Coronary artery (tissue), 2 donors: ENCODE measurements at regions not wholly inside any gene's neighbourhood (a gene's known extent, or its start where the extent isn't known, plus 50 kb on each side); places are given as distances from the start of the nearest gene placed in this dataset.

Experiments used
- DNase-seq: peaks from one replicate; pipeline ENCODE4 v3.0.0-alpha.2; 2017; ENCODE audit warnings: low spot score
- H3K27ac ChIP-seq, 2 donors: fragments of 200-600 bp; sonication (generic); one replicate each; pipeline ENCODE4 v1.5.1; 2016 to 2019
- H3K4me3 ChIP-seq: fragments of 200-600 bp; sonication (generic); 2 replicates; pipeline ENCODE4 v1.5.1; 2016; ENCODE audit warnings: mild to moderate bottlenecking, moderate library complexity
- TF ChIP-seq, protein P1 (sequence below): fragments of 200-600 bp; sonication (generic); IDR thresholded peaks from one replicate; pipeline ENCODE4 v1.5.1; 2019; ENCODE audit warnings: antibody characterized with exemption

DNA sequence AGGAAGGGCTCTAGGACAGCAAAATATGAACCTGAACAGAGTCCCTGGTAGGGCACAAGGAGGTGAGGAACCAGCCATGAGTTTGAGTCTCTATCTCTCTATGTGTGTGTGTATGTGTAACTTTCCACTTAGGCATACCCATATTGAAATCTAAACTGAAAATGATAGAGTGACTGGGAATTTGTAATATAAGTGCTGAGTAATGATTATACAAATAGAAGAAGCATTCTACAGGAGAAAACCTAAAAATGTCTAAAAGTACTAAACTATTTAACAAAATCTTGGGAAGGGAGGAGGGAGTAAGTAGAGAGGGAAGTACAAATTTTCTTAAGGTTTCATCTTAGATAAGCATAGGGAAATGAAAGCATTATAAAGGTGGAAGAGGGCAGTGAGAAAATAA, 97.1 kb upstream of the ZC3H12C start:
- TF ChIP-seq, protein P1, sequence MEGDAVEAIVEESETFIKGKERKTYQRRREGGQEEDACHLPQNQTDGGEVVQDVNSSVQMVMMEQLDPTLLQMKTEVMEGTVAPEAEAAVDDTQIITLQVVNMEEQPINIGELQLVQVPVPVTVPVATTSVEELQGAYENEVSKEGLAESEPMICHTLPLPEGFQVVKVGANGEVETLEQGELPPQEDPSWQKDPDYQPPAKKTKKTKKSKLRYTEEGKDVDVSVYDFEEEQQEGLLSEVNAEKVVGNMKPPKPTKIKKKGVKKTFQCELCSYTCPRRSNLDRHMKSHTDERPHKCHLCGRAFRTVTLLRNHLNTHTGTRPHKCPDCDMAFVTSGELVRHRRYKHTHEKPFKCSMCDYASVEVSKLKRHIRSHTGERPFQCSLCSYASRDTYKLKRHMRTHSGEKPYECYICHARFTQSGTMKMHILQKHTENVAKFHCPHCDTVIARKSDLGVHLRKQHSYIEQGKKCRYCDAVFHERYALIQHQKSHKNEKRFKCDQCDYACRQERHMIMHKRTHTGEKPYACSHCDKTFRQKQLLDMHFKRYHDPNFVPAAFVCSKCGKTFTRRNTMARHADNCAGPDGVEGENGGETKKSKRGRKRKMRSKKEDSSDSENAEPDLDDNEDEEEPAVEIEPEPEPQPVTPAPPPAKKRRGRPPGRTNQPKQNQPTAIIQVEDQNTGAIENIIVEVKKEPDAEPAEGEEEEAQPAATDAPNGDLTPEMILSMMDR: no peak
- Histone ChIP-seq H3K4me3 (no peak overlapping the region), H3K27ac (no peak overlapping the region)
- no peak for DNase-seq

DNA sequence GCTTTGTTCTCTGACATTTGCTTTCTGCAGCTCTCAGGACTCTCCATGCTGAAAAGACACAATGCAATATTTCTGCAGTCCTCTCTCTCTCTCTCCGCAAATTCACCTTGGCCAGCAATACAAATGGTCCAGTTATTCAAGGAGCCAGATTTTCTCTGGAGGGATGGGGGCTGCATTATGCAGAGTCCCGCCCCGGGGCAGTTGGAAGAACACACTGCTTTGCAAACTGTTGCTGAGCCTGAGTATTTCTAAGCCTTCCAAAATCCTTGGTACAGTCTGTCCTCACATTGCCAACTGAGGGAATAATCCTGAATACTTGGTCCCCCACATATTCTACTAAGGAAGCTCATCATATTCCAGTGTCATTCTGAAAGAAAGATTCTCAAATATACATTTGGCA, 94.3 kb upstream of the ZC3H12C start:
- Histone ChIP-seq H3K27ac (no peak overlapping the region), H3K4me3 (no peak overlapping the region)
- TF ChIP-seq, protein P1: no peak
- no peak for DNase-seq

DNA sequence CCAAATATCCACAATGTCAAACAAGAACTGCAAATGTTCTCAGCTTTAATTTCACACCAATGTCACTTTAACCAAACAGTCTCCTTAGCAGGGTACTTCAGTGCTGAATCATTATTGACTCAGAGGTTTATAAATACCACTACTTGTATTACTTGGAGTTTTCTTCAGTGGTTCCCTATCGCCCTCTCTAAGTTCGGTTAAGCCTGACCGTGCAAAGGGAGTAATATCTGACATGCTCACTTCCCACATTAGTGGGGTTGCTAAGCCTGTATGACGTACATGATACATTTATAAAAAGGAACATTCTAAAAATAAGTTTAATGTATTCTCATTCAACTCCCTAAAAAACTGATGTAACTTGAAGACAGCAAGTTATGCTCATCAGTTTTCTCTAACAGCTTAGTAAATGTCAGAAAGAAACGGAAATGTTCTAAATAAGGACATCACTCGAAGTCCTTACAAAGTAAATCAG, 93.1 kb upstream of the ZC3H12C start:
- Histone ChIP-seq H3K27ac (no peak overlapping the region), H3K4me3 (no peak overlapping the region)
- TF ChIP-seq, protein P1: no peak
- no peak for DNase-seq

DNA sequence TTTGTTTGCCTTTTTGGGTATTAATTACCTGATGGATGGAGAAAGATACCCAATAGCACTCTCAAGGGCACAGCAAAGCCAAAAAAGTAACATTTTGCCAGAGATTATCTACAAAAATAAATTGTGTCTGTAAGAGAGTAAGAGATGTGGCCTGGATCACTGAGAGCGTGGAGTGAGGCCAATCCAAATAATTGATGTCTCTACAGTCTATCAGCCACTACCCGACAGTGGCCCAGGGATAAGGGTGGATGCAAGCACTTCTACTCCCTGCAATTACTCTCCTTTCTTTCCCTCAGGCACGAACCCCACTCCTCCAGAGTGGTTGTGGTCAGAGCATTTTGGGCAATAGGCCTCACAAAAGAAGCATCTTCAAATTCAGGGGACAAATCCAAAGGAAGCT, 92.3 kb upstream of the ZC3H12C start:
- Histone ChIP-seq H3K4me3 (no peak overlapping the region), H3K27ac (no peak overlapping the region)
- DNase-seq: no peak
- TF ChIP-seq, protein P1: no peak

DNA sequence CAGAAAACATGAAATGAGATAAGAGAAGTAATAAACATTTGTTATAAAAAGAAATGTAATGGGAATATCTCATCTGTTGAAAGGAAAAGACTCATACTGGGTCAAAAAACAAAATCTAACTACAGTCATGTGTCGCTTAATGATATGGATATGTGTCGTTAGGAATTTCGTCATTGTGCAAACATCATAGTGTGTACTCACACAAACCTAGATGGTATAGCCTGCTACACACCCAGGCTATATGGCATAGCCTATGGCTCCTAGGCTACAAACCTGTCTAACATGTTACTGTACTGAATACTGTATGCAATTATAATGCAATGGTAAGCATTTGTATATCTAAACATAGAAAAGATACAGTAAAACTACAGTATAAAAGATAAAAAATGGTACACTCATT, 89.8 kb upstream of the ZC3H12C start:
- H3K27ac ChIP-seq: no peak overlapping the region
- H3K4me3 ChIP-seq: no peak overlapping the region
- TF ChIP-seq, protein P1: no peak
- no peak for DNase-seq

DNA sequence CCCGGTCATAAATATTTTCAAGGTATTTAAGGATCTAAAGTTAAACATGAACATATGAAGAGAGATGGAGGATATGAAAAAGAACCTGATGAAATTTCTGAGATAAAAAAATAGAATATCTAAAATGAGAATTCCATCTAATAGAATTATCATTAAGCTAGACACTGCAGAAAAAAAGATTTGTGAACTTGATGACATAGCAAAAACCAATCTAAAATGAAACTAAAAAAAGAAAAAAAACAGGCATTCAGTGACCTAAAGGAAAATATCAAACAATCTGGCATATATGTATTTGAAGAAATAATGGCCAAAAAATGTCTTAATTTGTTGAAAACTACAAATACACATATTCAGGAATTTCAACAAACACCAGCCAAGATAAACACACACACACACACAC, 81.6 kb upstream of the ZC3H12C start:
- no peak overlapping the region for H3K4me3 ChIP-seq
- H3K27ac ChIP-seq: no peak overlapping the region
- no peak for DNase-seq
- TF ChIP-seq, protein P1: no peak

DNA sequence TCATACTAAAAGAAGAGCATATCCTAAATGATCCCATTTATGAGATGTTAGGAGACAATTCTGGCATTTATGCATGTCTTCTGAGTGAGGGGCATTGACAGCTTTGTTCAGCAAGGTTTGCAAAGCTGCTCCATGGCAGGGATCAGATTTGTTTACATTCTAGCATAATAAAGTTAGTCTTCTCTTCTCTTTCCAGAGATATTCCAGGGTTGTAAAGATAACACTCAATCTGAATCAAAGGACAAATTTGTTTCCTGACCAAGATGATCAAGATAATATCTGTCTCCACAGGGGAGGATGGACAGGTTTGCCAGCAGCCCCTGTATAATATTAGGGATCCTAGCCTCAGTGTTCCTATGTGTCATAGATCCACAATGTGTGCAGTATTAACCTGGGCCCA, 77.5 kb upstream of the ZC3H12C start:
- no peak overlapping the region for H3K27ac ChIP-seq
- H3K4me3 ChIP-seq: no peak overlapping the region
- TF ChIP-seq, protein P1: no peak
- DNase-seq: no peak
